Gastrocnemius medialis (tissue), 4 donors: ENCODE measurements at regions not wholly inside any gene's neighbourhood (a gene's known extent, or its start where the extent isn't known, plus 50 kb on each side); places are given as distances from the start of the nearest gene placed in this dataset.

Experiments used
- POLR2A ChIP-seq, 2 donors: fragments of 450-650 bp; IDR thresholded peaks; one replicate each; pipeline ENCODE4 v1.6.1; 2017; ENCODE audit warnings: antibody characterized with exemption in 2 of 2, mild to moderate bottlenecking in 2 of 2, moderate library complexity in 2 of 2
- TF ChIP-seq, protein P1 (sequence below), 5 experiments: fragments of 450-650 bp in 3 of 5; fragments of 200-600 bp in 2 of 5; sonication (generic) in 2 of 5; IDR thresholded peaks in 4 of 5; conservative IDR thresholded peaks in 1 of 5; 1 replicate in 4 of 5; 2 replicates in 1 of 5; pipeline ENCODE4 v1.5.1; 2016 to 2019; ENCODE audit warnings: antibody characterized with exemption in 5 of 5, mild to moderate bottlenecking in 3 of 5, moderate library complexity in 3 of 5

DNA sequence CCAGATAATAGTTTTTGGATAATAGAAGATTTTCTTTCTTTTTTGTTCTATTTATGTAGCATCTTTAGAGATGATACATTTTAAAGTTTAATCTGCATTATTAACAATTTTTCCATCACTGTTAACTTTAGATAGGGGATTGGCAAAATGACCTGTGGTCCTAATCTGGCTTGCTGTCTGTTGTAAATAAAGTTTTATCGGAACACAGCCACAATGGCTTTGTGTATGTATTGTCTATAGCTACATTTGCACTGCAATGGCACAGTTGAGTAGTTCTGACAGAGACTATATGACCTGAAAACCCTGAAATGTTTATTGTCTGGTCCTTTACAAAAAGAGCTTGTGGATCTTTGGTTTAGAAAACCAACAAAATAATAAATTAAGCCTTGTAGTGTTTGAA, 97.0 kb upstream of the CERS6 start:
- TF ChIP-seq, protein P1, sequence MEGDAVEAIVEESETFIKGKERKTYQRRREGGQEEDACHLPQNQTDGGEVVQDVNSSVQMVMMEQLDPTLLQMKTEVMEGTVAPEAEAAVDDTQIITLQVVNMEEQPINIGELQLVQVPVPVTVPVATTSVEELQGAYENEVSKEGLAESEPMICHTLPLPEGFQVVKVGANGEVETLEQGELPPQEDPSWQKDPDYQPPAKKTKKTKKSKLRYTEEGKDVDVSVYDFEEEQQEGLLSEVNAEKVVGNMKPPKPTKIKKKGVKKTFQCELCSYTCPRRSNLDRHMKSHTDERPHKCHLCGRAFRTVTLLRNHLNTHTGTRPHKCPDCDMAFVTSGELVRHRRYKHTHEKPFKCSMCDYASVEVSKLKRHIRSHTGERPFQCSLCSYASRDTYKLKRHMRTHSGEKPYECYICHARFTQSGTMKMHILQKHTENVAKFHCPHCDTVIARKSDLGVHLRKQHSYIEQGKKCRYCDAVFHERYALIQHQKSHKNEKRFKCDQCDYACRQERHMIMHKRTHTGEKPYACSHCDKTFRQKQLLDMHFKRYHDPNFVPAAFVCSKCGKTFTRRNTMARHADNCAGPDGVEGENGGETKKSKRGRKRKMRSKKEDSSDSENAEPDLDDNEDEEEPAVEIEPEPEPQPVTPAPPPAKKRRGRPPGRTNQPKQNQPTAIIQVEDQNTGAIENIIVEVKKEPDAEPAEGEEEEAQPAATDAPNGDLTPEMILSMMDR (IDR thresholded peaks at IDR 0.05 in 4 of 5, conservative IDR thresholded peaks at IDR 0.05 in 1 of 5), result no peak
- TF ChIP-seq POLR2A (IDR thresholded peaks at IDR 0.05), result no peak
